Kidney (tissue), 13 donors: ENCODE measurements at regions not wholly inside any gene's neighbourhood (a gene's known extent, or its start where the extent isn't known, plus 50 kb on each side); places are given as distances from the start of the nearest gene placed in this dataset.
A peak's percentile ranks its signal among the peaks of the same experiment; 100 is the strongest.

Source experiments
- DNase-seq, 5 donors: peaks; one replicate each; pipeline ENCODE4 v3.0.0-alpha.2; 2013 to 2020
- FAIRE-seq: peaks from 2 replicates; lab custom pipeline; 2012; peaks lifted over from hg19 to GRCh38; lab: Jason Lieb, UNC
- H3K27ac ChIP-seq, 2 donors: one replicate each; pipeline ENCODE4 v1.7.0; 2013; ENCODE audit warnings: low read depth in 2 of 2, low read length in 2 of 2, inconsistent platforms in 1 of 2
- H3K27me3 ChIP-seq: one replicate; pipeline ENCODE4 v1.7.1; 2013; ENCODE audit warnings: low read length, inconsistent platforms; ENCODE audit not compliant: control insufficient read depth, insufficient read depth
- H3K36me3 ChIP-seq, 3 donors: one replicate each; pipeline versions ENCODE4 v1.7.0 to v1.7.1; 2013; ENCODE audit warnings: low read length in 3 of 3, control low read depth in 1 of 3, inconsistent platforms in 1 of 3; ENCODE audit not compliant: insufficient read depth in 3 of 3, control insufficient read depth in 2 of 3
- H3K4me1 ChIP-seq, 3 donors: one replicate each; pipeline versions ENCODE4 v1.7.0 to v1.7.1; 2013; ENCODE audit warnings: low read length in 3 of 3, inconsistent platforms in 1 of 3, low read depth in 1 of 3; ENCODE audit not compliant: control insufficient read depth in 2 of 3, insufficient read depth in 2 of 3
- H3K4me3 ChIP-seq, 3 donors: one replicate each; pipeline versions ENCODE4 v1.7.0 to v1.8.1; 2013; ENCODE audit warnings: low read length in 3 of 3, control low read depth in 1 of 3, inconsistent platforms in 1 of 3
- H3K9ac ChIP-seq, 3 donors: one replicate each; pipeline versions ENCODE4 v1.7.0 to v1.7.1; 2013; ENCODE audit warnings: low read length in 3 of 3, control low read depth in 1 of 3, inconsistent platforms in 1 of 3
- H3K9me3 ChIP-seq, 3 donors: one replicate each; pipeline versions ENCODE4 v1.7.0 to v1.7.1; 2013; ENCODE audit warnings: low read length in 3 of 3, control low read depth in 1 of 3, inconsistent platforms in 1 of 3; ENCODE audit not compliant: control insufficient read depth in 2 of 3, insufficient read depth in 1 of 3
- intact Hi-C: fragments of 100-400 bp; cut with DNase I; formaldehyde crosslinking; loops from one replicate; pipeline ENCODE4 v1.11.1; 2022
- TF ChIP-seq, protein P1 (sequence below): IDR thresholded peaks from 3 replicates; pipeline ENCODE4 v1.5.1; 2012; ENCODE audit warnings: mild to moderate bottlenecking, moderate library complexity, borderline replicate concordance; ENCODE audit not compliant: insufficient read depth; ENCODE audit errors: extremely low read depth
- donor health status: control.
- donor health status: control.
- donor health status: control.
- donor health status: control.
- donor health status: control.
- donor health status: DM: yes; HTN: yes; CAD: no.
- donor health status: Normal renal cell carcinoma (clear cell type).

DNA sequence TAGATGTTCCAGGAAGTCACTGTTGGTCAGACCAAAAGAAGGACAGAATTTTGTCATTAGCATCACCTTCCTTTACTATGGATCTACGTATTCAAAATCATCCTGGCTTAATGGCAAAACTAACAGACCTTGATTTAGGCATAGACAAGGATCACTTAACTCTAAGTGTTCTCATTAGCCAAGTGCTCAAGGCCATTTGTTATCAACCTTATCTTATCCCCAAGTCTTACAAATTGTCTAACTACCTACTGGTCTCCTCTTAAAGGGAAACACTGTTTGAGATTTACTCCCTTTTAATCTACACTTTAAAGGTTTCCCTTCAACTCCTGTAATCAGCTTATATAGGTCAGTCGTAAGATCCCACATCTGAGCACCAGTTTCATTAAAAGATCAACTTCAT is 1197.5 kb upstream of the C9orf72 start:
- intact Hi-C loops: no loop called here
- Histone ChIP-seq H3K4me3 (no peak overlapping the region), H3K36me3 (no peaks in the 10 kb centered on the region), H3K27ac (no peak overlapping the region), H3K9me3 (no peaks in the 10 kb centered on the region), H3K9ac (no peak overlapping the region), H3K27me3 (no peaks in the 10 kb centered on the region), H3K4me1 (no peaks in the 10 kb centered on the region)
- DNase-seq (no peak), FAIRE-seq (no peak)
- TF ChIP-seq, protein P1, sequence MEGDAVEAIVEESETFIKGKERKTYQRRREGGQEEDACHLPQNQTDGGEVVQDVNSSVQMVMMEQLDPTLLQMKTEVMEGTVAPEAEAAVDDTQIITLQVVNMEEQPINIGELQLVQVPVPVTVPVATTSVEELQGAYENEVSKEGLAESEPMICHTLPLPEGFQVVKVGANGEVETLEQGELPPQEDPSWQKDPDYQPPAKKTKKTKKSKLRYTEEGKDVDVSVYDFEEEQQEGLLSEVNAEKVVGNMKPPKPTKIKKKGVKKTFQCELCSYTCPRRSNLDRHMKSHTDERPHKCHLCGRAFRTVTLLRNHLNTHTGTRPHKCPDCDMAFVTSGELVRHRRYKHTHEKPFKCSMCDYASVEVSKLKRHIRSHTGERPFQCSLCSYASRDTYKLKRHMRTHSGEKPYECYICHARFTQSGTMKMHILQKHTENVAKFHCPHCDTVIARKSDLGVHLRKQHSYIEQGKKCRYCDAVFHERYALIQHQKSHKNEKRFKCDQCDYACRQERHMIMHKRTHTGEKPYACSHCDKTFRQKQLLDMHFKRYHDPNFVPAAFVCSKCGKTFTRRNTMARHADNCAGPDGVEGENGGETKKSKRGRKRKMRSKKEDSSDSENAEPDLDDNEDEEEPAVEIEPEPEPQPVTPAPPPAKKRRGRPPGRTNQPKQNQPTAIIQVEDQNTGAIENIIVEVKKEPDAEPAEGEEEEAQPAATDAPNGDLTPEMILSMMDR: no peak

DNA sequence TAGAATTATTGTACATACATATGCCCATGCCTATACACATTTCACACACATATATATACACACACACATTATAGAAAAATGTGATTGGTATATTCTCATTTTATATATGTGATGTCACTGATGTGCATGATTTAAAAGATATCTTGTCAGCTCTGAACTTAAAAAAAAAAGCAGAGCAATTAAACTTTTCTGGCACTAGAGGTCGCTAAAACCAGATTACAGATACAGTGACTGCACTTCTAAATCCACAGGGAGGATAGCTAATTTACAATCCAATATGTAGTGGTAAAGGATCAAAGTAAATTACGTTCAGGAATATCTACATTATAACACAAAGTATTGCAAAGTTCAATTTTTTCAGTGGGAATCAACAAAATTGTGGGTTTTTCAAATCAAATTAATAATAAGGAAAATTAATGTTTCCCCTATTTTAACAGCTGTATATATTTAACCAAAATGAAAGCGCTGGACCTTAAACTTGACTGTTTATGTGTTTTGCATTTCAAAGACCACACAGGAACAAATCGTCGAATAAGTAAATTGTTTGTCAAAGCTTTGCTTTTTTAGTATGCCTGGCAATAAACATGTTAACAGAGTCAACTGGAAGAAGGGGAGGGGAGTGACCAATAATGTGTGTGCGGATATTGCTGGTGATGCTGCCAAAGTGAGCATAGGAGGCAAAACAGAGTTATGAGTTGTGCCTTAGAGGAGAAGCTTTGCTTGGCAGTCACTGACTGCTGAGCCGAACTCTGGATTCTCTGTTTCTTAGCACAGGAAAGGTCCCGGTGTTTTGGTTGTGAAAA is 1201.4 kb upstream of the C9orf72 start:
- Histone ChIP-seq H3K27ac (no peak overlapping the region), H3K4me3 (no peak overlapping the region), H3K9me3 (no peaks in the 10 kb centered on the region), H3K9ac (no peak overlapping the region), H3K36me3 (no peaks in the 10 kb centered on the region), H3K4me1 (no peaks in the 10 kb centered on the region), H3K27me3 (no peaks in the 10 kb centered on the region)
- FAIRE-seq: peak; percentile 85
- intact Hi-C loops: no loop called here
- peak in 2 of 5 donors; percentile 44 to 56 for DNase-seq
- TF ChIP-seq, protein P1: peak; percentile 29

DNA sequence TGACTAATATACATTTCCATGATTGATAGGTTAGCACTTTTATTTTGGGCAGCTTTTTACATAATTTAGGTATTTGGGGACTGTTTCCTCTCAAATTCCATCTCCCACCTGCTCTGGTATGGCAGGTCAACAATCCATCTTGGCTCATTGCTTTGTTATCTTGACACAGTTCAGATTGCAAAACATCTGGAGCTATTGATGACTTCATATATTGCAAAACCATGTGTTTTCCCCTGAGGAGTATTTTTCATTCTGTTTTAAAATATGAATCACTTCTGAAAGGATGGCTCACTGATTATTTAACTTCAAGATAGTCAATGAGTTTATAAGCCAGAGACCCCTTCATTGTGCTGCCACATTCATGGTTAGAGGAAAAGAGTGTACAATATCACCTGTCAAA is 1206.0 kb upstream of the C9orf72 start:
- Histone ChIP-seq H3K4me1 (no peaks in the 10 kb centered on the region), H3K27me3 (no peaks in the 10 kb centered on the region), H3K27ac (no peak overlapping the region), H3K9ac (no peak overlapping the region), H3K4me3 (no peak overlapping the region), H3K36me3 (no peaks in the 10 kb centered on the region), H3K9me3 (no peaks in the 10 kb centered on the region)
- TF ChIP-seq, protein P1: no peak
- DNase-seq: no peak
- FAIRE-seq: no peak
- intact Hi-C loops: no loop called here

DNA sequence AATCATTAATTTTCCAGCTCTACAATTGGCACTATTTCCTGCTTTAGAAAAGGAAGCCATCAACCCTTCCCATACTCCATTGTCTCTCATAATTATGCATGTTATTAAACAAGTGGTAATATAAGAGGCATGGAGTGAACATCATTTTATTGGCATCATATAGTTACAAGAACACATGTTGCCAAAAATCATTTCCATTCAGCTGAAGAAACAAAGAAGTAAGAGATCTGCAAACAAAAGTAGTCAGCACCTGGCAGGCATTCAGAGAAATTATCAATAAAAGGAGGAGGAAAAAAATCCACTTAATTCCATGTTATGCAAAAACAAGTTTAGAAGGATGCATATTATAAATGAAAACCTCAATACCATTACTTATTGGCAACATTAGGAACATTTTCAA is 1208.2 kb upstream of the C9orf72 start:
- Histone ChIP-seq H3K9ac (no peak overlapping the region), H3K4me3 (no peak overlapping the region), H3K4me1 (no peaks in the 10 kb centered on the region), H3K27ac (no peak overlapping the region), H3K27me3 (no peaks in the 10 kb centered on the region), H3K9me3 (no peaks in the 10 kb centered on the region), H3K36me3 (no peaks in the 10 kb centered on the region)
- DNase-seq (no peak), FAIRE-seq (no peak)
- intact Hi-C loops: no loop called here
- TF ChIP-seq, protein P1: no peak
